GM19397 (cell line): ENCODE measurements at regions not wholly inside any gene's neighbourhood (a gene's known extent, or its start where the extent isn't known, plus 50 kb on each side); places are given as distances from the start of the nearest gene placed in this dataset.
"Not testable (repeated sequence)": the region's sequence is repeated elsewhere in the genome, so short reads cannot be mapped to it uniquely, and the experiment has no call there.

Source experiments
- ATAC-seq: cut with Tn5 transposase; IDR thresholded peaks from one replicate; pipeline ENCODE4 v1.9.1; 2021; ENCODE audit warnings: mild to moderate bottlenecking, moderate library complexity; ENCODE audit not compliant: unreplicated experiment

DNA sequence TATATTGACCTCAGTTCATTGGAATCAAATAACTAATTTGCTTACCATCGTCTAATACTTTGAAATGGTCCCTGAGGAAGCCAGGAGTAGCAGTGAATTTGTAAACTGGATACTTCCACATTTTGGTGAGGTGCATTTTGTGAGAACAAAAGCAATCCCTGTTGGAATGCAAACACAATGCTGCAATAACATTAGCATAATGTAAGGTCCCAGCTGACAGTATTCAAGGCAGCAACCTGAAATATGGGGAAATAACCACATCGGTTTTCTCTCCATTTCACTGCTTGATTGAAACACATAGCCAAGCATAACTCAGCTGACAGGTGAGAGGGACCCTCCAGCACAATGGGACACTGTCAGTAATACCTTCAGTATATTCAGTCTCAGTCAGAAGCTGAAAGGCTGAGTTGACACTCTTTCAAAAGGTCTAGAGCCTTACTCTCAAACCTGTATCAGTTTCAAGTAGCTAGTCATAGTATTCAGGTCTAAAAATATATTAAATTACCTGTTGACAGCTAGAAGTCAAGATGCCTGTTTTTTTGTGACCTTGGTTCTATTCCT, 1311.9 kb upstream of the NRXN1 start:
- ATAC-seq, result no peak

DNA sequence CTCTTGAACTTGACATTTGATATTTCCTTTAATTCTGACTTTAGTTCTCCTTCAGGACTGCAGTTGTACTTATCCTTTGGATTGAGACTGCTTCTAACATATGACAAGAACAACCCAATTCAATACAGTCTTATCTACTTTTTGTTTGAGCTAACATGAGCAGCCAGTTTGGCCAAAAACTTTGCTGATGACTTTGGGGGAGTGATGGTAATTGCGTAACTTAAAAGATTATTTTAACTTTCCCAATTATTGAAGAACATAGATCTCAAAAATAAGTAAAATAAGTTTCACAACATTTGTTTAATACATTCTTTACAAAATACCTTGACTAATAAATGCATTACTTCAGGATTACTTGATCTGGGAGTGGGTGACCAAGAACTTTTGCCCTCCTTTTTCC, 1311.1 kb upstream of the NRXN1 start:
- ATAC-seq, result no peak

DNA sequence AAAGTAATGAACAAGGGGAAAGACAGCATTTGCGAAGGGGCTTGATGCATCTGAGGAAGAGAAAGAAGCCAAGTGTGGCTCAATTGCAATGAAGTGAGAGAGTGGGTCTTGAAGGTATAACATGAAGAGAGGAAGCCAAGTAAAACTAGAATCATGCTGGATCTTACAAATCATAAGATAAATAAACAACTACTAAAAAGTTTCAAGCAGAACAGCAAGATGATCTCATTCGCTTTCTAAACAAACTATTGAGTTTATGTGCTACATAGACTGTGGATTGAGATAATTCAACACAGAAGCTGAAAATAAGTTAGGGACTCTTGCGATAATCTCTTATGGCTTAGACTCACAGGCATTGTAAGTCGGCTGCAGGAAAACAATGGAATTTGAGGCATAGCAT, 1310.5 kb upstream of the NRXN1 start:
- ATAC-seq, result no peak

GRCh38 chr2:52341732-52342131, 1309.8 kb upstream of the NRXN1 start:
- no peak for ATAC-seq

- ATAC-seq, result no peak
These were observed 1308.2 kb upstream of the NRXN1 start for GRCh38 chr2:52340171-52340570.

DNA sequence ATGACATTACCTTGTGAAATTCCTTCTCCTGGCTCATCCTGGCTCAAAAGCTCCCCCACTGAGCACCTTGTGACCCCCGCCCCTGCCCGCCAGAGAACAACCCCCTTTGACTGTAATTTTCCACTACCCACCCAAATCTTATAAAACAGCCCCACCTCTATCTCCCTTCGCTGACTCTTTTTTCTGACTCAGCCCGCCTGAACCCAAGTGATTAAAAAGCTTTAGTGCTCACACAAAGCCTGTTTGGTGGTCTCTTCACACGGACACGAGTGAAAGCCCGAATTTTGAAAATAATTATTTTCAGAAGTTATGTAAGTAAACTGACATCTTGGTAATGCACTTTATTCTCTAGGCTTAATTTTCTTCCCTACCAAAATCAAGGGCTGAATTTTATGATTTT, 1305.9 kb upstream of the NRXN1 start:
- ATAC-seq, result not testable (repeated sequence)

GRCh38 chr2:52336951-52337350, 1305.0 kb upstream of the NRXN1 start:
- ATAC-seq, result no peak

- no peak for ATAC-seq
These were observed 1303.8 kb upstream of the NRXN1 start for GRCh38 chr2:52335727-52336126.

- ATAC-seq, result no peak
These were observed 1302.3 kb upstream of the NRXN1 start for GRCh38 chr2:52334185-52334584.

DNA sequence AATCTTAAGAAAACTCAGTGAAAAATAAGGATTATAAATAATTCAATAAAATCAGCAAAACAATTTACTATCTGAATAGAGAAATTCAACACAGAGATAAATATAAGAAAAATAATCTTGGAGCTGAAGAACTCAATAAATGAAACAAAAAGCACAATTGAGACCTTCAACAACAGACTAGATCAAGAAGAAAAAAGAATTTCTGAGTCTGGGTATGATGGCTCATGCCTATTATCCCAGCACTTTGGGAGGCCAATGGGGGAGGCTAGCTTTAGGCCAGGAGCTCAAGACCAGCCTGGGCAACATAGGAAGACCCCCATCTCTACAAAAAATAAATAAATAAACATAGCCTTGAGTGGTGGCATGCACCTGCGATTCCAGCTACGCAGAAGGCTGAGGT, 1295.7 kb upstream of the NRXN1 start:
- no peak for ATAC-seq

DNA sequence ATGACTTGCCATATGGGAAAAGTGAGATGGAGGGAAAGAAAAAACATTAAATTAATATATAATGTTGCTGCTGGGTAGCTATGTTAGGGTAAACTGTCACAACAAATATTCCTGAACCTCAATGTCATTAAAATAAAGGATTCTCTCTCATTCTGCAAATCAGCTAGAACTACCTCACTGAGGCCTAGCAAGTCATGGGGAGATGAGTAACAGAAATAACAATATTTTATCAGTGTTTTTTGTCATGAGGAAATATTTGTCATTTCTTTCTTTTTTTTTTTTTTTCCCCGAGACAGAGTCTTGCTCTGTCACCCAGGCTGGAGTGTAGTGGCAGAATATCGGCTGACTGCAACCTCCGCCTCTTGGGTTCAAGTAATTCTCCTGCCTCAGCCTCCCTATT, 1282.3 kb upstream of the NRXN1 start:
- ATAC-seq, result no peak

GRCh38 chr2:52312486-52312885, 1280.6 kb upstream of the NRXN1 start:
- no peak for ATAC-seq

GRCh38 chr2:52311862-52312261, 1279.9 kb upstream of the NRXN1 start:
- no peak for ATAC-seq

- ATAC-seq, result no peak
These were observed 1276.2 kb upstream of the NRXN1 start for GRCh38 chr2:52308156-52308555.

DNA sequence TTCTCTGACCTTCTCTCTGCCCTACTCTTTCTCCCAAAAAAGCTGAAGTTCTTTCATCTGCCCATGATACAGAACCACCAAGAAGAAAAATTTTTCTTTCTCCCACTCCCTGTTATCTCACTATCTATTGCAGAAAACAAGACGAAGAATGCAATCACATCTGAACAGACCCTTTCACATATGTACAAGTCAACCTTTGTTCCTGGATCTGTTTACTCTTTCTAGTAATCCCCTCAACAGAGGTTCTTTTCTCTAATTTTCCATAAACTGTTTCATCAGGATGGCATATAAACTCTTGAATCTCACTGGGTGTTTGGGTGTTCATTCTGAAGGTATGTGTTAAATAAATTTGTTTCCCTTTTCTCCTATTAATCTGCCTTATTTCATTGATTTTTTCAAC, 1262.7 kb upstream of the NRXN1 start:
- ATAC-seq, result no peak

DNA sequence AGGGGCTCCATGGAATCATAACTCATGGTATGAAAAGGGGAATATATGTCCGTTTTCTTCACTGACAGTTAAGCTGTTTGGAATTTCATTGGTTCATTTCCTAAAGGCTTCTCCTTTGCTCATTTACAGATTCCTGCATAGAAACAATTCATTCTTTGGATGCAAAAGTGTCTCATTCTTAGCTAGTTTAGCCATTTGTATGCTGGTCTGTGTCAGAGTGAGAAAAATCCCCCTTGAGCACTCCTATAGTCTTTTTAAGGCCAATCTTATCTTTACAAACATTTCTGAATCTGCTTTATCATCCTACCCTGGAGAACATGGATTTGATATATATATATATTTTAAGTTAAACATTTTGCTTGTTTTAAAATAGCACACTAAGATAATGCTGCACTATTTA, 1260.9 kb upstream of the NRXN1 start:
- ATAC-seq, result no peak

- no peak for ATAC-seq
These were observed 1257.8 kb upstream of the NRXN1 start for GRCh38 chr2:52289741-52290140.

DNA sequence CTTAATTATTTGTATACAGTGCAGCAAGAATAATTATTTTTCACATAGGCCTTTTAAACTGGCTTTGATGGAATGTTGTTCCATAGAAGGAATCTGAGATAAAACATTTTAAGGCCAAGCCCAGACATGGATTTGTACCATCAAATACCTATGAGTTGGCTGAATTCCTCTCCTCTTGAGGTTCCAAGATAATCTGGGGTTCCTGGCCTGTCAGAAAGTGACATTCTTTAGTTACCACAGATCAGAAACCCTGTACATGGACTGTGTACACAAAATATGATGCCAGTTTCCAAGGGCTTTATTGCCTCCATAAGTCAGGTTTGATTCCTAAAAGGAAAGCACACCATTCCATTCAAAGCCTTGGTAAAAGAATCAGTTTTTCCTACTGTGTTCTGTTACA, 1256.7 kb upstream of the NRXN1 start:
- ATAC-seq, result no peak

DNA sequence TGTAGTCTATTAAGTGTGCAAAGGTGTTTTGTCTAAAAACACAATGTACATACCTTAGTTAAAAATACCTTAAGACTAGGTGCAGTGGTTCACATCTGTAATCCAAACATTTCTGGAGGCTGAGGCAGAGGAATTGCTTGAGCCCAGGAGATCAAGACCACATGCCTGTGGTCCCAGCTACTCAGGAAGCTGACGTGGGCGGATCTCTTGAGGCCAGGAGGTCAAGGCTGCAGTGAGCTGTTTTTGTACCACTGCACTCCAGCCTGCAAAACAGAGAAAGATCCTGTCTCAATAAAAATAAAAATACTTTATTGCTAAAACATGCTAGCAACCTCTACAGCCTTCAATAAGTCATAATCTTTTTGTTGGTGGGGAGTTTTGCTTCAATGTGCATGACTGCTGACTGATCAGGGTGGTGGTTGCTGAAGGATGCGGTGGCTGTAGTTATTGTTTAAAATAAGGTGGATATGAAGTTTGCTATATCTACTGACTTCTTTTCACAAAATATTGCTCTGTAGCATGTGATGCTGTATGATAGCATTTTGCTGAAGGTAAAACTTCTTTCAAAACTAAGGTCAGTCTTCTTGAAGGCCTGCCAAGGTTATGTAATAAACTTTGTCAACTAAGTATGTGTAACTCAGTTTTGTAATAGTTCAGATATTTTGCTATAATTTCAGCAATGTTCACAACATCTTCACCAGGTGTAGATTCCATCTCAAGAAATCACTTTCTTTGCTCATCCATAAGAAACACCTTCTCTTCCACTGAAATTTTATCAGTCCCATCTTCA, 1238.0 kb upstream of the NRXN1 start:
- ATAC-seq, result no peak

GRCh38 chr2:52264911-52265310, 1233.0 kb upstream of the NRXN1 start:
- ATAC-seq, result no peak

- no peak for ATAC-seq
These were observed 1232.6 kb upstream of the NRXN1 start for GRCh38 chr2:52264488-52264887.

DNA sequence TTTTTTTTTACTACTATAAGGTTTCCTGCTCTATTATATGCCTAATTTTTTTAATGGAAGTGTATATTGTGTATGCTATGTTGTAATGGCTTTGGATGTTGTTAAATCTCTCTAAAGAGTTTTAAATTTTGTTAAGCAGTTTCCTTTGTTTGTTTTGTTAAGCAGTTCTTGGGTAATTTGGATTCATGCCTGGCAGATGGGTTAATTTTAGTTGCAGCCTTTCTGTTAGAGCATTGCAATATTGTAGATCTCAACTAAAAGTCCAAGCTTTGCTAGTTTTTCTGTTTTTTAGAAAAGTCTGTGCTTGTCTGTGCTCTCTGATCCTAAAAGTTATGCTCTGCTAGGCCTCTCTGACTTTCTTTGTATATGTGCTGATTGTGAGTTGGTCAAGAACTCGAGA, 1229.0 kb upstream of the NRXN1 start:
- ATAC-seq, result no peak

DNA sequence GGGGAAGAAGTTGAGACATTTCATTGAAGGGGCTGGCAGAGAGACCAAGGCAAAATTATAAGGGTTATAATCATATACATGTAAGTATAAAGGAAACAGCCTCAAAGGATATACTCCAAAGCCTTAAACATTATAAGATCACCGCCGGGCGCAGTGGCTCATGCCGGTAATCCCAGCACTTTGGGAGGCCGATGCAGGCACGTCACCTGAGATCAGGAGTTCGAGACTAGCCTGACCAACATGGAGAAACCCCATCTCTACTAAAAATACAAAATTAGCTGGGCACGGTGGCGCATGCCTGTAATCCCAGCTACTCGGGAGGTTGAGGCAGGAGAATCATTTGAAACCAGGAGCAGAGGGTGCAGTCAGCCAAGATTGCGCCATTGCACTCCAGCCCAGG, 1227.0 kb upstream of the NRXN1 start:
- ATAC-seq, result not testable (repeated sequence)
